Activated CD8-positive, alpha-beta memory T cell treated with anti-CD3 and anti-CD28 coated beads for 36 hours (primary cell): ENCODE measurements at regions not wholly inside any gene's neighbourhood (a gene's known extent, or its start where the extent isn't known, plus 50 kb on each side); places are given as distances from the start of the nearest gene placed in this dataset.

Experiments used
- CTCF ChIA-PET: fragments of 350-600 bp; sonication (Branson Sonifier 250); formaldehyde crosslinking; loops from one replicate; lab custom pipeline; 2021; ENCODE audit warnings: antibody characterized with exemption; lab: Charles Lee
- POLR2A ChIA-PET: fragments of 350-600 bp; sonication (Branson Sonifier 250); formaldehyde crosslinking; loops from one replicate; lab custom pipeline; 2021; ENCODE audit warnings: antibody characterized with exemption; lab: Charles Lee

DNA sequence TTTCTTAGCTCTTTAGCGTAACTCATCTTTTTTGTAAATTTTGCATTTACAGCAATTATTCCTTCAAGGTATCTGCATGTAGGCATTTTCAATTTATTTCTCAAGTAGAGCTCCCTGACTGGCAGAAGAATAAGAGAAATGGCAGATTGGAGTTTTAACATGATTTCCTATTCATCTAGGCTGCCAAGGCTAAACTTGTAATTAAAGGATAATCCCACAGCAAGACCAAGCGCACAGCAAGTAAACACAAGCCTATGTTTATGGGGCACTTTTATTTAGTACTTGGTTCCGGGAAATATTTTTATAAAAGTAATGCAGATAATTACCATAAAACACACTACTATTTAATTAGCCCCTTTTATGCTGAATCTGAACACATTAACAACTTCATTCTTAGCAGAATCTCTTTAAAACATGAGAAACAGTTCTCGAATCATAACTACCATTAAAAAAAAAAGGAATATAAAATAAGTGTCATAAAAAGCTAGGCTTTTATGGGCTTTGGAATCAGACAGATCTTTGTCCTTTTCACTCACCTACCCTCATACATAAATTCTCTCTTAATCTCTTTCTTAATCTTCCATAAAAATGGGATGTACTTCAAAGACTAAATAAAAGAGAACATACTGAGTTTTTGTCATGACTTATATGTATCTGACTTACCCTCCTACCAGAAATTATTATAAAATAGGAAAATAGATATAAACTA, 961.6 kb upstream of the MIR17HG start:
- ChIA-PET POLR2A (no interaction called here), CTCF (no interaction called here)

DNA sequence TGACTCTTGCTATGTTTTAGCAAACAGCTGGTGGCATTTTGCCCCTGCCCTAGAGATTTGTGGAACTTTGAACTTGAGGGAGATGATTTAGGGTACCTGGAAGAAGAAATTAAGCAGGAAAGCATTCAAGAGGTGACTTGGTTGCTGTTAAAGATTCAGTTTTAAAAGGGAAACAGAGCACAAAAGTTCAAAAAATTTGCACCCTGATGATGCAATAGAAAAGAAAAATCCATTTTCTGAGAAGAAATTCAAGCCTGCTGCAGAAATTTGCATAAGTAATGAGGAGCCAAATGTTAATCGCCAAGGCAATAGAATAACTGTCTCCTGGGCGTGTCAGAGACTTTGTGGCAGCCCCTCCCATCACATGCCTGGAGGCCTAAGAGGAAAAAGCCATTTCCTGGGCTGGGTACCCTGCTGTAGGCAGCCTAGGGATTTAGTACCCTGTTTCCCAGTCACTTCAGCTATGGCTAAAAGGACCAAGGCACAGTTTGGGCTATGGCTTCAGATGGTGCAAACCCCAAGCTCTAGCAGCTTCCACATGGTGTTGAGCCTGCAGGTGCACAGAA, 958.5 kb upstream of the MIR17HG start:
- POLR2A ChIA-PET: no interaction called here
- CTCF ChIA-PET: no interaction called here

DNA sequence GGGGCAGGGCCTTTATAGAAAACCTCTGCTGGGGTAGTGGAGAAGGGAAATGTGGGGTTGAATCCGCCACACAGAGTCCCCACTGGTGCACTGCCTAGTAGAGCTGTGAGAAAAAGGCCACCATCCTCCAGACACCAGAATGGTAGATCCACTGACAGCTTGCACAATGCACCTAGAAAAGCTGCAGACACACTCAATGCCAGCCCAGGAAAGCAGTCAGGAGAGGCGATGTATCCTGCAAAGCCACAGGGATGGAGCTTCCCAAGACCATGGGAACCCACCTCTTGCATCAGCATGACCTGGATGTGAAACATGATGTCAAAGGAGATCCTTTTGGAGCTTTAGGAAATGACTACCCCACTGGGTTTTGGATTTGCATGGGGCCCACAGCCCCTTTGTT, 958.0 kb upstream of the MIR17HG start:
- ChIA-PET CTCF (no interaction called here), POLR2A (no interaction called here)

- ChIA-PET POLR2A (no interaction called here), CTCF (no interaction called here)
These were observed 954.1 kb upstream of the MIR17HG start for GRCh38 chr13:90393408-90393807.

GRCh38 chr13:90395348-90395747, 952.1 kb upstream of the MIR17HG start:
- ChIA-PET CTCF (no interaction called here), POLR2A (no interaction called here)

DNA sequence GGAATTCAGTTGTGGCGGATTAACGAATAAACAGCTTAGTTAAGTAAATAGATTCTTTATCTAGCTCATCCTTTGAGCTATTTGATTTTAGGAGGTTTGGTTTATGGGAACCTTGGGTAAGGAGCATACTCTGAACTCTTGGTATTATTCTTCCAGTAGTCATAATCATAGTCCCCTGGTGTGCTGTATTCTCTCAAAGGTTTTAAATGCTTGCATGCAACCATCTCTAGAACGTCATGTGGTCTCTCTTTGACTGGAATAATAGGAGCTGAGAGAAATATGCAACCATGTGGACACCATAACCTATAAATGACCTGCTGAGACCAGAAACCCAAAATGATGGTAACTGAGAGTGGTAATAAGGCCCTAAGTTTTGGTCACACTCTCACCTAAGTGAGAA, 951.6 kb upstream of the MIR17HG start:
- CTCF ChIA-PET: no interaction called here
- POLR2A ChIA-PET: no interaction called here

- POLR2A ChIA-PET: no interaction called here
These were observed 951.2 kb upstream of the MIR17HG start for GRCh38 chr13:90396266-90396665.

GRCh38 chr13:90397503-90397902, 950.0 kb upstream of the MIR17HG start:
- POLR2A ChIA-PET: no interaction called here
- CTCF ChIA-PET: no interaction called here

More at GRCh38 chr13:90396266-90396665, 951.2 kb upstream of the MIR17HG start:
- CTCF ChIA-PET: no interaction called here

GRCh38 chr13:90400372-90400771, 947.1 kb upstream of the MIR17HG start:
- POLR2A ChIA-PET: no interaction called here

DNA sequence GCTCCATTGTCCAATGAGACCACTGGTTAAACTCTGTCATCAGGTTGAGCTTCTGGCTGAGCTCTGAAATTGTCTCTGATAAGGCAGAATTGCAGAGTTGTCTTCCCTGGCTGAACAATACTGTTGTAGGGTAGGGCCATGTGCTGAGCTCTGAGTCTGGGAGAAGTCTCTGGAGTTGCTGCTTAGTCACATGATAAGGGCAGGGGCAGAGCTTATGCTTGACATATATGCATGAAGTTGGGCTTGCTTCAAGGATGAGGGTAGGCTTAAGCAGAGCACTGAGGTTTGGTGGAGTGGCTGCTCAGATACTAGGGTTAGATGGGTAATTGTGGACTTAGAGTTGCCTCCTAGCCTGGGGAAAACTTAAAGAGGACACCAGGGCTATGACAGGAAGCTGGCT, 946.3 kb upstream of the MIR17HG start:
- ChIA-PET POLR2A (no interaction called here), CTCF (no interaction called here)

More at GRCh38 chr13:90400372-90400771, 947.1 kb upstream of the MIR17HG start:
- CTCF ChIA-PET: no interaction called here

- ChIA-PET POLR2A (no interaction called here), CTCF (no interaction called here)
These were observed 945.4 kb upstream of the MIR17HG start for GRCh38 chr13:90402102-90402501.

- CTCF ChIA-PET: no interaction called here
These were observed 944.9 kb upstream of the MIR17HG start for GRCh38 chr13:90402613-90403012.

DNA sequence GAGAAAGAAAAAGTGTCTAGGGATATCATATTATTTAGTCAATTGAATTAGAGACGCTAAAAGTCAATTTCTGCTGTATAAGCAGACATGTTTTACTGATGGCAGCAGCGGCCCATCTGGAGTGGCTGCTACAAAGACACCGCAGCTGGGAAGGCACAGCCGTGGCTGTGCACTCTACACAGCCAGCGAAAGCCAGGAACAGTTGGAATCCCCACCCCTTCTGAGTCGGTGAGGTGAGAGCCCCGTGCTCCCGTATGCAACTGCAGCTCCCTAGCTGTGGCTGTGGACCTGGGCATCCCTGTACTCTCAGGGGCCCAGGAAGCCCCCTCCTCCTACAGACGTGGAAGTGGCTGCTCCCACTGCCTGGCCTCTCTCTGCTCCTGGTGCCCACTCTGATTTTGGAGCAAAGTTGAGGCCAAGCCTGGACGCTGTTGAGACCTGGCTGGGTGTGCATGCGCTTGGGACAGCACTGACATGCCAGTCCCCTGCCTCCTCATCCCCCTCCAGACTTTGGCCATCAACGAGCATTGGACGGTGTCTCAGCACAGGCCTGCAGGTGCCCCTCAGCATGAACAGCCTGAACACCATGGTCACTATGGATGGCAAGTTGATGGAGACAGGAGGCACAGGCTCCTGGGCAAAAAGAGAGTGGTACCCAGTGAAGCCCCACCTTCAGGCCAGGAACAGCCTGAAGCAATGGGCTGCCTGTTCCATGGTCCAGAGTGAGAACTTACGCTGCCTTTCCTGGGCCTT, 944.0 kb upstream of the MIR17HG start:
- CTCF ChIA-PET: no interaction called here
- POLR2A ChIA-PET: no interaction called here

More at GRCh38 chr13:90402613-90403012, 944.9 kb upstream of the MIR17HG start:
- POLR2A ChIA-PET: no interaction called here

DNA sequence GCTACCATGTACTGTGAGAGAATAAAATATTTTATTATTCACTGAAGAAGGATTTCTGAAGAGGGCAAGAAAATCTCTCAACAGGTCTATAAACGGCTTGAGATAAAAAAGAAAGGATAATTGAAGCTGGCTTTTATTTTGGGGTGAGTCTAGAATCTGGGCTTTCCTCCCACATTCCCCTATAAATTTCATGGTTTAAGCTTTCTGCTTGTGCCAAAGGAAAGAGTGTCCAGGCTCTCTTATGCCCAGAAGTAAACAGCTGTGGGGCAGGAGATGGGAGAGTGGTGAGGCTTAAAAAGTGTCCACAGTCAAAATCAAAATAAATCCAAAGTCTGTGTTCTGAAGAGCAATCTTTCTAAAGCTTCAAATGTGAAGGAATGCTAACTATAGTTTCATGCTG, 942.2 kb upstream of the MIR17HG start:
- CTCF ChIA-PET: no interaction called here
- POLR2A ChIA-PET: no interaction called here

- ChIA-PET POLR2A (no interaction called here), CTCF (no interaction called here)
These were observed 934.5 kb upstream of the MIR17HG start for GRCh38 chr13:90412980-90413379.

- ChIA-PET POLR2A (no interaction called here), CTCF (no interaction called here)
These were observed 933.9 kb upstream of the MIR17HG start for GRCh38 chr13:90413548-90413947.

DNA sequence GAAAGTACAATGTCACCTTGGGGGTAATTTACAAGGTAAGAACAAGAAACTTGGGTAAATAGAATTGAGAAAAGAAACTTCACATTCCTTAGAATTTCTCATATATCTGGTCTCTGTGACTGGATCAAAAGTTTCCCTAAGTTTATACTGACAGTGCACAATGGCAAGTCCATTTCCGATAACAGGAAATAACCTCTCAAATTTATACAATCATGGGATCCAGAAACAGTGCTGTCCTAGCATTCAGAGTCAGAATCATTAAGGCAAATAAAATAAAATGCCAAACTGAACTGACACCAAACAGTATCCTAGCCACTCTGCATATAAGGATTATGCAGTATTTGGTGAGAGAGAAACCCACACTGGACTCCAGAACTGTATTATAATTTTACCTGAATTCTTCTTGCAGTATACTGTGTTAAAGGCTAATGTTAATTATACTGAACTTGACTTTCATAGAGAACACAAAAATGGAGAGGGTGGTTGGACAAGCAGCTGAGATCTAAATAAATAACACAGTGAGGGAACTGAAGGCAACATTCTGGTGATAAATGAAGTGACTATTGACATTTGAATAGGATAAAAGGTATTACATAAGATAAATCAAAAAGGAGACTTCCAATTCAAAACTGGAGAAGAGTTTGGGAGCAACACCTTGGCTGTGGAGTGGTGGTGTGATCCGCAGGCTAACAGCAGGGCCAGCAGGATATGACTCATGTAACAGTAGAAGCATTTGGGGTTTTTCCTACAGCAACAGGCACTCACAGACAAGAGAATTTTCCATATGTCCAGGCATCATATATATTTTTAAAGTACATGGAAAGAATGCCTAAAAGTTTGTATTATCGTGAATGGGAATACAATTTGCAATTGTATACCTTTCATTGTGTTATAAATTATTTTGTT, 932.5 kb upstream of the MIR17HG start:
- ChIA-PET POLR2A (no interaction called here), CTCF (no interaction called here)

- ChIA-PET POLR2A (no interaction called here), CTCF (no interaction called here)
These were observed 931.6 kb upstream of the MIR17HG start for GRCh38 chr13:90415902-90416301.

DNA sequence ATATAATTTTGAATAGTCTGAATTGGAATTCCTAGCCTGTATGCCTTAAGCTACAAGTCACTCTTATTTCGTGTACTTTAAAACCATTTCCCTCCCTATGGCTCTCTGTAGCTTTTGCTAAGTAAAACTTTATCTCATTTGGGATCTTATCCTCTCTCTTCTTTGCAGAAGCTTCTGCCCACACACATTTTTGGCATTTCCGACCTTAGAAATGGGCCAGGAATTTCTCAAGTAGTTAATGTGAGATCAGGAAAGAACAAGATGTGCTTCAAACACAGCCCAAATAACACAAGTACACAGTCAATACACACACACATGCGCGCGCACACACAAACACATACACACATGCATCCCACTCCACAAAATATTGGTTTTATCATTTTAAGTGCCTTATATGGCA, 931.0 kb upstream of the MIR17HG start:
- CTCF ChIA-PET: no interaction called here
- POLR2A ChIA-PET: no interaction called here

GRCh38 chr13:90416938-90417337, 930.5 kb upstream of the MIR17HG start:
- POLR2A ChIA-PET: no interaction called here
- CTCF ChIA-PET: no interaction called here
